GM12875 (cell line): ENCODE measurements at regions not wholly inside any gene's neighbourhood (a gene's known extent, or its start where the extent isn't known, plus 50 kb on each side); places are given as distances from the start of the nearest gene placed in this dataset.

ENCODE experiments used
- H3K4me3 ChIP-seq: one replicate; pipeline ENCODE4 v1.5.1; 2011; ENCODE audit warnings: low read depth, low read length, control low read depth
- TF ChIP-seq, protein P1 (sequence below): IDR thresholded peaks from 2 replicates; pipeline ENCODE4 v1.5.1; 2011; ENCODE audit warnings: low read depth, mild to moderate bottlenecking, control low read depth, inconsistent platforms, low read length, moderate library complexity, borderline replicate concordance; ENCODE audit not compliant: insufficient read depth

DNA sequence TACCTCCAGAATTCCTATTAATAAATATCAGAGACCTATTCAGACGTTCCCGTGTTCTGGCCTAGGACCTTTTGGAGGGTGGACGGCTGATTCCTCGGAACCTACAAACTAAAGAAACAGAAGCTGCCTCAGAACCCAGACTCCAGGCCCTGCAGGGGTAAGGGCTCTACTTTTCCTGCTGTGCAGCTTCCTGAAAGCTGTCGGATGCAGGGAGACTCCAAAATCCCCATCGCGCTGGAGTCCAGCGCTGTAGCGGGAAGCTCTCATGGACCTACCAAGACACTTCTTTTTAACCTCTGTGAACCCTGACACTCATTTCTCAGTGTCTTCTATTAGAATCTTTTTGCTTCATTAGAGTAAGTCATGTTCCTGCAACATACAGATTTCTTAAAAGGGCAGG is 244.5 kb upstream of the PITRM1 start:
- H3K4me3 ChIP-seq = no peak overlapping the region
- TF ChIP-seq, protein P1, sequence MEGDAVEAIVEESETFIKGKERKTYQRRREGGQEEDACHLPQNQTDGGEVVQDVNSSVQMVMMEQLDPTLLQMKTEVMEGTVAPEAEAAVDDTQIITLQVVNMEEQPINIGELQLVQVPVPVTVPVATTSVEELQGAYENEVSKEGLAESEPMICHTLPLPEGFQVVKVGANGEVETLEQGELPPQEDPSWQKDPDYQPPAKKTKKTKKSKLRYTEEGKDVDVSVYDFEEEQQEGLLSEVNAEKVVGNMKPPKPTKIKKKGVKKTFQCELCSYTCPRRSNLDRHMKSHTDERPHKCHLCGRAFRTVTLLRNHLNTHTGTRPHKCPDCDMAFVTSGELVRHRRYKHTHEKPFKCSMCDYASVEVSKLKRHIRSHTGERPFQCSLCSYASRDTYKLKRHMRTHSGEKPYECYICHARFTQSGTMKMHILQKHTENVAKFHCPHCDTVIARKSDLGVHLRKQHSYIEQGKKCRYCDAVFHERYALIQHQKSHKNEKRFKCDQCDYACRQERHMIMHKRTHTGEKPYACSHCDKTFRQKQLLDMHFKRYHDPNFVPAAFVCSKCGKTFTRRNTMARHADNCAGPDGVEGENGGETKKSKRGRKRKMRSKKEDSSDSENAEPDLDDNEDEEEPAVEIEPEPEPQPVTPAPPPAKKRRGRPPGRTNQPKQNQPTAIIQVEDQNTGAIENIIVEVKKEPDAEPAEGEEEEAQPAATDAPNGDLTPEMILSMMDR = no peak

DNA sequence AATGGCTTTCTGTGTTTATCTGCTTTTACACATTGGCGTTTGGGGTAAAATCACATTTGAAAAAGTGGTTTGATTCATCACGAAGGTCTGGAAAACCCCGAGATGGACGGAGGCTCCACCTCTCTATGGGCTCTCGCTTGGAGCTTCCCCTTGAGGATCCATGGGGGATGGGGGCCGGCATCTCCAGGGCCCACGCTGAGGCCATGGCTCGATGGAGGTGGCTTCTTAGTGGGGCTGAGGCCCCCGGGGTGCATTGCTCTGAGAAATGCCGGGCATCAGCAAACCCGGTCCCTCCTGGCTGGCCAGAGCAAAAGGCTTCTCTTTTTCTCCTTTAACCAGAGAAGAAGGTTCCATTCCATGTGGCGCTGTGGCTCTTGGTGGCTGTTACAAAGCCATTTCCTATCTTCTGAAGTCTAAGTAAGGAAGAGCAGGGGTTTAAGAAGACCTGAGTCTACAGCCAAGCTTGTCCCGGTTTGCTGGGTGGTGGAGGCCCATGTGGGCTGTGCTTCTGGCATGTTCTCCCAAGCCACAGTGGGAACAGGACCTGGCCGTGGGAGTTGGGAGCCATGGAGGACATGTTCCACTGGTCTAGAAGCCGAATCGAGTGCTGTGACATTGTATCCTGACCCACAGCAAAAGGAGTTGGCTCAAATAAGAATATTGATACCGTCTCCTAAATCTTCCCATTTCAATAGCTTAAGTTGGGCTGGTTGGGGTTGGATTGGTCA is 243.5 kb upstream of the PITRM1 start:
- TF ChIP-seq, protein P1 = no peak

DNA sequence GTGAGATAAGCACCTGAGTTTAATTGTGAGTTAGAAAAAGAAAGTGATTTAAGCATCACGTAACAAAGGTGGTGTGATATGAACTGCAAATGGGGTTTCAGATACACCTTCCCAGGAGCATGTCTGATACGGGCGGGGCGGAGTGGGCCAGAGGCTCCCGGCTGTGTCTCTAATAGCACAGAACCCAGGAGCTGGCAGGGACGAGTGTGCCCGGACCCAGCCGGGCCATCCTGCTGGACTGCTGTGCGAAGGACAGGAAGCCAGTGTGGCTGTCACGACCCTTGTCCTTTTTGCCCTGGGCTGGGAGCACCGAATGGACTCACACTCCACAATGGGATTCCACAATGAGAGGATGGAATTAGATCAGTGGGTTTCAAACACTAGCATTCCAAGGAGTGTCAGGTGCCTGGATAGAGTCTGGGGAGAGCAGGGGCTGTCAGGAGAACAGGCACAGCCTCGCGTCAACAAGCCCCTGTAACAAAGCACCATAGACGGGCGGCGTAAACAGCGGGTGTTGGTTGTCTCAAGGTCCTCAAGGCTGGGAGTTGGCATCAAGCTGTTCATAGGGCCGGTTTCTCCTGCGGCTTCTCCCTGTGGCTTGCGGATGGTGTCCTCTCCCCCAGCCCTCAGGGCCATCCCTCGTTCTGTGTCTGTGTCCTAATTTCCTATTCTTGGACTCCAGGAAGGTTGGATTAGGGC is 242.6 kb upstream of the PITRM1 start:
- H3K4me3 ChIP-seq = no peak overlapping the region
- TF ChIP-seq, protein P1 = no peak

More for the DNA sequence above, 243.5 kb upstream of the PITRM1 start:
- no peak overlapping the region for H3K4me3 ChIP-seq

DNA sequence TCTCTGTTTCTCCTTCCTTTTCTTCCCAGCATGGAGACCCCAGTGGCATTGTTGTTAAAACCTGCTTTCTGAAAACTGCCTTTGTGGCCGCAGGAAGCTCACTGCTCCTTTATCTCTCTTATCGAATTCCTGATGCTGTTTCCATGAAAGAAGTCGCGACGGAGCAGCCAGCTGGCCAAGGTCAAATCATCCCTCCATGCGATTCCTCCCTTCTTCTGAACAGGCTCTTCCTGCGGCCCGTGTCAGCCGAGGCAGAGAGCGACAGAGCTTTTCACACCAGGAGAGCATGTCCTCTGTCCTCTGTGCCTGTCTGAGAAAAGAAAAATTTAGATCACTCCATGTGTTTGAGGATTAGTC is 242.1 kb upstream of the PITRM1 start:
- TF ChIP-seq, protein P1 = no peak
- H3K4me3 ChIP-seq = no peak overlapping the region

DNA sequence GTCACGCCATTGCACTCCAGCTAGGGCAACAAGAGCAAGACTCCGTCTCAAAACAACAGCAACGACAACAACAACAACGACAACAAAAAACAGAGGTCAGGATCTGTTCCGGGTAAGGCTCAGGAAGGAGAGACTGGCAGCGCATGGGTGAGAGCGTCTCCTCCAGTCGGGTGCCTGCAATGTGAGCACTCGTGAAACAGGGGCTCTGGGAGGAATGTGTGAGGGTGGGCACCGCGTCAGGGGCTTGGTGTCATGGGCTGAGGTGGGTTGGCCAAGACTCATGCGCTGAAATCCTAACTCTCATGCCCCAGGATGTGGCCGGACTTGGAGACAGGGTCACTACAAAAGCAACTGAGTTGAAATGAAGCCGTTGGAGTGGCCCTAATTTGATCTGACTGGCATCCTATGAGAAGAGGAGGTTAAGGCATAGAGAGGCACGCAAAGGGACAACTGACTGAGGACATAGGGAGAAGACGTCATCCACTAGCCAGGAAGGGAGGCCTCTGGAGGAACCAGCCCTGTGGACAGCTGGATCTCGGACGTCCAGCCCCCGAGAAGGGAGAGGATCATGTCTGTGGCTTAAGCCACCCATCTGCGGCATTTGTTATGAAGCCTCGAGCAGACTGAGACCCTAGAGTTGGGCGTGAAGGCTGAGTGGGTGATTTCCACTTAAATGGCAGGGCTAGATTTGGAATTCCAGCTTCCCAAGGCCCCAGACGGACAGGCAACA is 241.5 kb upstream of the PITRM1 start:
- H3K4me3 ChIP-seq = no peak overlapping the region
- TF ChIP-seq, protein P1 = no peak

DNA sequence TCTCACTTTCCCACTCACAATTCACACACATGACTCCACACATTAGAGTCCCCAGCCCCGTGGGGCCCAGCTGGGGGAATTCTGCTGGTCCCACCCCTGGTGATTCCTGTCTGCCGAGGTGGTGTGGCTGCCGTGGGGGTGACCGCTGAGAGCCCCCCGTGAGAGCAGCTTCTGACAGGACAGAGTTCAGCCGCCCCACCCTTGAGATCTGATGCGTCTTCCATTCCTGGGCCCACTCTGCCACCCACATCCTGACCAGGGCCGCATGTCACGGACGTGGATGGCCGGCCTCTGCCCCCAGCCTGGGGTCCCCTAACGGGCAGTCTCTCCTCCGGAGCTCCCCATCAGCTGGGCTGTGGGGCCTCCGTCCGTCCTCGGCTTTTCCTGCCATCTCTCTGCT is 240.1 kb upstream of the PITRM1 start:
- TF ChIP-seq, protein P1 = no peak
- H3K4me3 ChIP-seq = no peak overlapping the region
